ENCODE measurements at regions not wholly inside any gene's neighbourhood (a gene's known extent, or its start where the extent isn't known, plus 50 kb on each side); places are given as distances from the start of the nearest gene placed in this dataset.
"Not testable (repeated sequence)": the region's sequence is repeated elsewhere in the genome, so short reads cannot be mapped to it uniquely, and the experiment has no call there.

GRCh38 chr14:84856751-84857534 is 673.0 kb upstream of the FLRT2 start:
- no peak for DNase-seq (ENCODE audit: low read depth in 2 of 2)

GRCh38 chr14:84857571-84857970 is 672.4 kb upstream of the FLRT2 start:
- DNase-seq (ENCODE audit: low read depth in 2 of 2) = no peak

GRCh38 chr14:84859116-84859515 is 670.8 kb upstream of the FLRT2 start:
- no peak for DNase-seq (ENCODE audit: low read depth in 2 of 2)

- no peak for DNase-seq (ENCODE audit: low read depth in 2 of 2)
Measured at GRCh38 chr14:84864548-84865271, 665.2 kb upstream of the FLRT2 start.

GRCh38 chr14:84871734-84872133 is 658.2 kb upstream of the FLRT2 start:
- DNase-seq (ENCODE audit: low read depth in 2 of 2) = no peak

- DNase-seq (ENCODE audit: low read depth in 2 of 2) = no peak
Measured at GRCh38 chr14:84874436-84874835, 655.5 kb upstream of the FLRT2 start.

GRCh38 chr14:84877061-84877460 is 652.9 kb upstream of the FLRT2 start:
- no peak for DNase-seq (ENCODE audit: low read depth in 2 of 2)

- no peak for DNase-seq (ENCODE audit: low read depth in 2 of 2)
Measured at GRCh38 chr14:84882830-84883229, 647.1 kb upstream of the FLRT2 start.

- no peak for DNase-seq (ENCODE audit: low read depth in 2 of 2)
Measured at GRCh38 chr14:84885061-84885460, 644.9 kb upstream of the FLRT2 start.

GRCh38 chr14:84891404-84891803 is 638.5 kb upstream of the FLRT2 start:
- no peak for DNase-seq (ENCODE audit: low read depth in 2 of 2)

- DNase-seq (ENCODE audit: low read depth in 2 of 2) = no peak
Measured at GRCh38 chr14:84894254-84894653, 635.7 kb upstream of the FLRT2 start.

GRCh38 chr14:84922370-84922769 is 607.6 kb upstream of the FLRT2 start:
- DNase-seq (ENCODE audit: low read depth in 2 of 2) = no peak

GRCh38 chr14:84926656-84927055 is 603.3 kb upstream of the FLRT2 start:
- DNase-seq (ENCODE audit: low read depth in 2 of 2) = no peak

GRCh38 chr14:84927096-84927827 is 602.7 kb upstream of the FLRT2 start:
- no peak for DNase-seq (ENCODE audit: low read depth in 2 of 2)

- no peak for DNase-seq (ENCODE audit: low read depth in 2 of 2)
Measured at GRCh38 chr14:84929086-84929485, 600.9 kb upstream of the FLRT2 start.

- DNase-seq (ENCODE audit: low read depth in 2 of 2) = no peak
Measured at GRCh38 chr14:84929834-84930233, 600.1 kb upstream of the FLRT2 start.

GRCh38 chr14:84937016-84937415 is 592.9 kb upstream of the FLRT2 start:
- no peak for DNase-seq (ENCODE audit: low read depth in 2 of 2)

GRCh38 chr14:84937449-84937848 is 592.5 kb upstream of the FLRT2 start:
- DNase-seq (ENCODE audit: low read depth in 2 of 2) = no peak

GRCh38 chr14:84944901-84945300 is 585.0 kb upstream of the FLRT2 start:
- DNase-seq (ENCODE audit: low read depth in 2 of 2) = not testable (repeated sequence)

GRCh38 chr14:84959851-84960520 is 570.0 kb upstream of the FLRT2 start:
- DNase-seq (ENCODE audit: low read depth in 2 of 2) = no peak

GRCh38 chr14:84961637-84962036 is 568.3 kb upstream of the FLRT2 start:
- DNase-seq (ENCODE audit: low read depth in 2 of 2) = no peak

- DNase-seq (ENCODE audit: low read depth in 2 of 2) = no peak
Measured at GRCh38 chr14:84963518-84963917, 566.4 kb upstream of the FLRT2 start.

All from stimulated activated CD8-positive, alpha-beta memory T cell treated with anti-CD3 and anti-CD28 coated beads, Interleukin-2, amount 100 ng/mL, for 48 hours (primary cell).